SK-N-SH (cell line): ENCODE measurements at regions not wholly inside any gene's neighbourhood (a gene's known extent, or its start where the extent isn't known, plus 50 kb on each side); places are given as distances from the start of the nearest gene placed in this dataset.

Experiments
- CTCF ChIA-PET: fragments of 300-600, 350-600 bp; formaldehyde crosslinking; extraction: SDS; loops from one replicate; lab custom pipeline; 2021; lab: Yijun Ruan, JAX
- POLR2A ChIA-PET: fragments of 350-600 bp; sonication (Branson Sonifier 250); formaldehyde crosslinking; extraction: SDS; loops from one replicate; lab custom pipeline; 2020; ENCODE audit warnings: antibody characterized with exemption, inconsistent platforms; lab: Yijun Ruan, JAX
- DNase-seq: peaks from one replicate; pipeline ENCODE4 v3.0.0; 2012
- H2AFZ ChIP-seq: fragments of 200-600 bp; sonication (generic); 2 replicates; pipeline ENCODE4 v1.8.1; 2016; ENCODE audit warnings: antibody characterized with exemption, mild to moderate bottlenecking, low read depth
- H3F3A ChIP-seq: fragments of 200-600 bp; sonication (generic); replicated peaks from 2 replicates; pipeline ENCODE3; 2016; ENCODE audit warnings: antibody characterized with exemption, mild to moderate bottlenecking; ENCODE audit not compliant: insufficient read depth
- H3K27ac ChIP-seq, 2 experiments: fragments of 200-500 bp in 1 of 2; fragments of 200-600 bp in 1 of 2; sonication (Bioruptor generic) in 1 of 2; sonication (generic), shearing (Covaris generic) in 1 of 2; 2 replicates each; pipeline versions ENCODE4 v1.5.1 to v1.6.1; 2014 to 2016; ENCODE audit warnings: low read depth in 2 of 2, inconsistent platforms in 1 of 2, low read length in 1 of 2, mild to moderate bottlenecking in 1 of 2, mixed read lengths in 1 of 2
- H3K27me3 ChIP-seq: fragments of 200-600 bp; sonication (generic), shearing (Covaris generic); 2 replicates; pipeline ENCODE4 v1.6.1; 2016; ENCODE audit warnings: mixed run types; ENCODE audit not compliant: insufficient read depth
- H3K36me3 ChIP-seq, 2 experiments: fragments of 200-500 bp in 1 of 2; fragments of 200-600 bp in 1 of 2; sonication (Bioruptor generic) in 1 of 2; sonication (generic) in 1 of 2; replicated peaks in 1 of 2; 2 replicates each; pipeline versions ENCODE3 to v1.5.1; 2014 to 2016; ENCODE audit warnings: low read length in 1 of 2, mild to moderate bottlenecking in 1 of 2; ENCODE audit not compliant: insufficient read depth in 2 of 2, control insufficient read depth in 1 of 2
- H3K4me1 ChIP-seq, 2 experiments: fragments of 200-500 bp in 1 of 2; fragments of 200-600 bp in 1 of 2; sonication (Bioruptor generic) in 1 of 2; sonication (generic), shearing (Covaris generic) in 1 of 2; 2 replicates each; pipeline versions ENCODE4 v1.5.1 to v1.6.1; 2014 to 2016; ENCODE audit warnings: low read depth in 1 of 2, low read length in 1 of 2, mixed run types in 1 of 2; ENCODE audit not compliant: insufficient read depth in 2 of 2, control insufficient read depth in 1 of 2
- H3K4me2 ChIP-seq: fragments of 200-600 bp; sonication (generic), shearing (Covaris generic); 2 replicates; pipeline ENCODE4 v1.6.1; 2017; ENCODE audit warnings: mixed run types
- H3K4me3 ChIP-seq, 2 experiments: fragments of 200-500 bp in 1 of 2; fragments of 200-600 bp in 1 of 2; sonication (Bioruptor generic) in 1 of 2; sonication (generic), shearing (Covaris generic) in 1 of 2; 2 replicates each; pipeline versions ENCODE4 v1.5.1 to v1.8.1; 2014 to 2016; ENCODE audit warnings: low read depth in 2 of 2, inconsistent platforms in 1 of 2, low read length in 1 of 2, mild to moderate bottlenecking in 1 of 2, mixed read lengths in 1 of 2, moderate library complexity in 1 of 2
- H3K79me2 ChIP-seq: fragments of 200-600 bp; sonication (generic); 2 replicates; pipeline ENCODE4 v1.8.1; 2017; ENCODE audit warnings: mild to moderate bottlenecking; ENCODE audit not compliant: insufficient read depth
- H3K9ac ChIP-seq: fragments of 200-600 bp; sonication (generic); 2 replicates; pipeline ENCODE4 v1.6.1; 2017; ENCODE audit warnings: mixed run types
- H3K9me2 ChIP-seq: fragments of 200-600 bp; sonication (generic); 2 replicates; pipeline ENCODE4 v1.6.1; 2017; ENCODE audit warnings: mixed run types
- H3K9me3 ChIP-seq: fragments of 200-600 bp; sonication (generic); 2 replicates; pipeline ENCODE4 v1.6.1; 2017; ENCODE audit warnings: mixed run types, mild to moderate bottlenecking, moderate library complexity
- H4K20me1 ChIP-seq: fragments of 200-600 bp; sonication (generic); 2 replicates; pipeline ENCODE4 v1.6.1; 2017; ENCODE audit warnings: mild to moderate bottlenecking, mixed run types; ENCODE audit not compliant: insufficient read depth
- CHD2 ChIP-seq: fragments of 150-350 bp; IDR thresholded peaks from 2 replicates; pipeline ENCODE4 v1.6.1; 2018; ENCODE audit warnings: low read length; ENCODE audit not compliant: partially characterized antibody
- CTCF ChIP-seq: fragments of 200-600 bp; sonication (generic); IDR thresholded peaks from 2 replicates; pipeline ENCODE4 v1.6.1; 2017; ENCODE audit warnings: antibody characterized with exemption, mild to moderate bottlenecking, moderate library complexity
- FOXJ3 ChIP-seq: sonication (generic); formaldehyde crosslinking; IDR thresholded peaks from 2 replicates; pipeline ENCODE4 v1.5.1; 2020; ENCODE audit warnings: mild to moderate bottlenecking, missing genetic modification reagents
- GABPA ChIP-seq: IDR thresholded peaks from 2 replicates; pipeline ENCODE4 v1.4.0; 2012; ENCODE audit warnings: low read depth, mild to moderate bottlenecking
- IRF3 ChIP-seq: fragments of 150-350 bp; IDR thresholded peaks from 2 replicates; pipeline ENCODE4 v1.6.1; 2016; ENCODE audit warnings: mild to moderate bottlenecking, low read depth, low read length
- JUND ChIP-seq: IDR thresholded peaks from 2 replicates; pipeline ENCODE4 v1.4.0; 2012
- MXI1 ChIP-seq: IDR thresholded peaks from 2 replicates; pipeline ENCODE4 v1.6.1; 2012; ENCODE audit warnings: mild to moderate bottlenecking, low read depth, low read length, improper control_type of control experiment
- NFIC ChIP-seq: IDR thresholded peaks from 2 replicates; pipeline ENCODE4 v1.4.0; 2012; ENCODE audit warnings: borderline replicate concordance
- REST ChIP-seq: IDR thresholded peaks from 2 replicates; pipeline ENCODE4 v1.6.1; 2012; ENCODE audit warnings: mild to moderate bottlenecking, low read depth, low read length, moderate library complexity
- RFX5 ChIP-seq: IDR thresholded peaks from 2 replicates; pipeline ENCODE4 v1.6.1; 2012; ENCODE audit warnings: mild to moderate bottlenecking, improper control_type of control experiment, low read length
- RXRA ChIP-seq: IDR thresholded peaks from 2 replicates; pipeline ENCODE4 v1.4.0; 2012; ENCODE audit warnings: low read depth, mild to moderate bottlenecking, borderline replicate concordance
- SIN3A ChIP-seq: IDR thresholded peaks from 2 replicates; pipeline ENCODE4 v1.6.1; 2012; ENCODE audit warnings: low read depth, mild to moderate bottlenecking, low read length, moderate library complexity, borderline replicate concordance
- USF1 ChIP-seq: IDR thresholded peaks from 2 replicates; pipeline ENCODE4 v1.4.0; 2012; ENCODE audit warnings: low read depth, borderline replicate concordance
- USF2 ChIP-seq: fragments of 150-350 bp; IDR thresholded peaks from 2 replicates; pipeline ENCODE4 v1.6.1; 2017; ENCODE audit warnings: antibody characterized with exemption, low read length, low read depth, borderline replicate concordance
- YY1 ChIP-seq: IDR thresholded peaks from 2 replicates; pipeline ENCODE4 v1.4.0; 2012; ENCODE audit warnings: low read depth, mild to moderate bottlenecking
- WGBS: methylation state at CpG from one replicate; pipeline ENCODE4 v1.1.6; 2017; ENCODE audit warnings: low lambda C conversion rate; 5-methylcytosine and 5-hydroxymethylcytosine counted together

GRCh38 chr5:79183011-79183410, 52.9 kb upstream of the JMY start:
- Histone ChIP-seq H3K27ac (no peak overlapping the region), H3F3A (peaks cover 5% of the 10 kb centered on the region), H2AFZ (no peak overlapping the region), H3K4me2 (no peak overlapping the region), H3K79me2 (no peaks in the 10 kb centered on the region), H3K4me3 (no peak overlapping the region), H3K4me1 (no peaks in the 10 kb centered on the region; a peak in 1 of 4 replicates), H3K9ac (no peak overlapping the region), H3K27me3 (no peaks in the 10 kb centered on the region), H3K9me3 (no peaks in the 10 kb centered on the region), H3K36me3 (no peaks in the 10 kb centered on the region), H3K9me2 (no peaks in the 10 kb centered on the region), H4K20me1 (no peaks in the 10 kb centered on the region)
- WGBS: 88% methylated on average over 5 of the region's 5 CpGs
- TF ChIP-seq REST (no peak), MXI1 (no peak), USF2 (no peak), RFX5 (no peak), FOXJ3 (CRISPR knock-in tag) (no peak), YY1 (no peak), USF1 (no peak), IRF3 (no peak), SIN3A (no peak), CHD2 (no peak), NFIC (no peak), JUND (no peak), CTCF (no peak), RXRA (no peak), GABPA (no peak)
- no peak for DNase-seq
- ChIA-PET CTCF (interaction anchor here (1.0 to 1.2 kb wide), 2 partner anchors 52 to 158 kb away, joined by 3 read pairs; no protein-coding TSS in a partner anchor), POLR2A (no interaction called here)
